K562 (cell line): ENCODE measurements at regions not wholly inside any gene's neighbourhood (a gene's known extent, or its start where the extent isn't known, plus 50 kb on each side); places are given as distances from the start of the nearest gene placed in this dataset.

Experiments used
- ATAC-seq: fragments of 200-7000 bp; cut with Tn5 transposase; 3 replicates; pipeline ENCODE4 v1.9.1; 2020; ENCODE audit warnings: moderate library complexity
- BruUV-seq: library from RNA; stranded (reverse); fragments of 400-500 nt; replicated peaks from 2 replicates; lab custom pipeline; 2021; lab: Mats Ljungman, UMichigan
- CTCF ChIA-PET: fragments of 300-600 bp; formaldehyde crosslinking; extraction: SDS; loops from one replicate; lab custom pipeline; 2021; ENCODE audit warnings: low intra/inter-chr PET ratio; lab: Yijun Ruan, JAX
- POLR2A ChIA-PET: fragments of 300-600, 350-650 bp; sonication (Branson Sonifier 250); formaldehyde crosslinking; extraction: SDS; loops from one replicate; lab custom pipeline; 2021; ENCODE audit warnings: antibody characterized with exemption, inconsistent platforms; lab: Yijun Ruan, JAX
- DNase-seq, 4 experiments: peaks; one replicate each; pipeline versions ENCODE4 v3.0.0 to v3.0.0-alpha.2; 2011 to 2018; ENCODE audit warnings: low spot score in 3 of 4, mixed read lengths in 3 of 4; ENCODE audit errors: extremely low read depth in 1 of 4
- FAIRE-seq: peaks from 2 replicates; lab custom pipeline; 2011; peaks lifted over from hg19 to GRCh38; lab: Jason Lieb, UNC
- H2AFZ ChIP-seq: 2 replicates; pipeline ENCODE4 v1.6.0; 2011; ENCODE audit warnings: low read depth, low read length, control low read depth, inconsistent platforms
- H3K27ac ChIP-seq: fragments of 200-600 bp; 3 replicates; pipeline ENCODE4 v1.8.0; 2011; ENCODE audit warnings: low read depth, mild to moderate bottlenecking, control low read depth, inconsistent platforms, low read length, moderate library complexity, mixed read lengths; ENCODE audit errors: extremely low read depth
- H3K27me3 ChIP-seq, 2 experiments: fragments of 300-600 bp in 1 of 2; 2 replicates in 1 of 2; 3 replicates in 1 of 2; pipeline versions ENCODE4 v1.6.0 to v1.8.0; 2011; ENCODE audit warnings: inconsistent platforms in 2 of 2, low read length in 2 of 2, mild to moderate bottlenecking in 1 of 2, mixed read lengths in 1 of 2, moderate library complexity in 1 of 2; ENCODE audit not compliant: control insufficient read depth in 2 of 2, insufficient read depth in 2 of 2
- H3K36me3 ChIP-seq: fragments of 300-600 bp; 3 replicates; pipeline ENCODE4 v1.8.0; 2011; ENCODE audit warnings: mild to moderate bottlenecking, low read length, inconsistent platforms; ENCODE audit not compliant: control insufficient read depth, insufficient read depth
- H3K4me1 ChIP-seq, 2 experiments: fragments of 200-600 bp in 1 of 2; replicated peaks in 1 of 2; 2 replicates in 1 of 2; 3 replicates in 1 of 2; pipeline versions ENCODE4 v1.5.1 to v1.8.0; 2011; ENCODE audit warnings: inconsistent platforms in 2 of 2, low read length in 2 of 2, mild to moderate bottlenecking in 1 of 2, mixed read lengths in 1 of 2, moderate library complexity in 1 of 2; ENCODE audit not compliant: control insufficient read depth in 2 of 2, insufficient read depth in 2 of 2
- H3K4me2 ChIP-seq: 2 replicates; pipeline ENCODE4 v1.6.1; 2011; ENCODE audit warnings: low read length, control low read depth, inconsistent platforms, mixed read lengths; ENCODE audit not compliant: insufficient read depth
- H3K4me3 ChIP-seq: fragments of 200-600 bp; sonication (generic), shearing (Covaris generic); 2 replicates; pipeline ENCODE4 v1.5.1; 2016; ENCODE audit warnings: control low read depth, inconsistent platforms
- H3K79me2 ChIP-seq: fragments of 200-600 bp; 3 replicates; pipeline ENCODE4 v1.8.0; 2011; ENCODE audit warnings: low read length, inconsistent platforms; ENCODE audit not compliant: control insufficient read depth, insufficient read depth
- H3K9ac ChIP-seq, 2 experiments: 2 replicates each; pipeline versions ENCODE4 v1.6.0 to v1.6.1; 2011; ENCODE audit warnings: low read depth in 2 of 2, low read length in 2 of 2, control low read depth in 1 of 2, inconsistent platforms in 1 of 2, mild to moderate bottlenecking in 1 of 2, mixed read lengths in 1 of 2; ENCODE audit not compliant: insufficient read depth in 1 of 2
- H3K9me1 ChIP-seq: one replicate; pipeline ENCODE4 v1.6.0; 2011; ENCODE audit warnings: inconsistent platforms, mild to moderate bottlenecking, low read length, moderate library complexity; ENCODE audit not compliant: control insufficient read depth, insufficient read depth
- H3K9me3 ChIP-seq: replicated peaks from 2 replicates; pipeline ENCODE4 v1.5.1; 2011; ENCODE audit warnings: low read depth, low read length, inconsistent platforms; ENCODE audit not compliant: control insufficient read depth, insufficient read depth
- H4K20me1 ChIP-seq: replicated peaks from 2 replicates; pipeline ENCODE4 v1.6.1; 2011; ENCODE audit warnings: low read length, inconsistent platforms, mixed read lengths; ENCODE audit not compliant: control insufficient read depth, insufficient read depth
- CBX1 ChIP-seq: sonication (generic); IDR thresholded peaks from 2 replicates; pipeline ENCODE4 v1.6.1; 2016; ENCODE audit warnings: antibody characterized with exemption, low read depth, mild to moderate bottlenecking
- E2F4 ChIP-seq: sonication (generic); formaldehyde crosslinking; IDR thresholded peaks from 2 replicates; pipeline ENCODE4 v1.8.0; 2022; ENCODE audit warnings: mild to moderate bottlenecking, low read depth, missing genetic modification reagents
- HNRNPUL1 ChIP-seq: fragments of 200-400 bp; formaldehyde crosslinking; IDR thresholded peaks from 2 replicates; pipeline ENCODE4 v1.6.1; 2017; ENCODE audit warnings: low read length
- NR3C1 ChIP-seq: sonication (generic); formaldehyde crosslinking; IDR thresholded peaks from 2 replicates; pipeline ENCODE4 v1.8.1; 2022; ENCODE audit warnings: missing genetic modification reagents
- PATZ1 ChIP-seq: fragments of 250-450 bp; sonication (Bioruptor Pico); IDR thresholded peaks from 2 replicates; pipeline ENCODE4 v1.5.0; 2020; ENCODE audit warnings: mild to moderate bottlenecking, borderline replicate concordance
- PHF20 ChIP-seq: fragments of 450-650 bp; IDR thresholded peaks from 2 replicates; pipeline ENCODE4 v1.6.1; 2018; ENCODE audit not compliant: partially characterized antibody
- PURB ChIP-seq: sonication (generic); formaldehyde crosslinking; IDR thresholded peaks from 2 replicates; pipeline ENCODE4 v1.9.0; 2021; ENCODE audit warnings: low read depth, mild to moderate bottlenecking, missing genetic modification reagents
- SREBF1 ChIP-seq: fragments of 150-350 bp; IDR thresholded peaks from 2 replicates; pipeline ENCODE4 v1.6.1; 2014; ENCODE audit warnings: antibody characterized with exemption, low read depth, low read length, borderline replicate concordance
- TAF15 ChIP-seq: fragments of 200-400 bp; formaldehyde crosslinking; IDR thresholded peaks from 2 replicates; pipeline ENCODE4 v1.6.1; 2017; ENCODE audit warnings: mild to moderate bottlenecking, low read depth, low read length, moderate library complexity
- ZNF445 ChIP-seq: fragments of 250-450 bp; sonication (Bioruptor Pico); IDR thresholded peaks from 2 replicates; pipeline ENCODE4 v1.4.0; 2020; ENCODE audit warnings: low read depth, mild to moderate bottlenecking, moderate library complexity
- ZZZ3 ChIP-seq: fragments of 450-650 bp; IDR thresholded peaks from 2 replicates; pipeline ENCODE4 v1.6.1; 2016; ENCODE audit warnings: antibody characterized with exemption, mild to moderate bottlenecking, moderate library complexity
- WGBS: fragments of 100-300 bp; shearing (Covaris generic); methylation state at CpG from one replicate; pipeline ENCODE4 v1.1.6; 2016; ENCODE audit warnings: low coverage, mixed read lengths; ENCODE audit not compliant: insufficient coverage; ENCODE audit errors: missing lambda C conversion rate; 5-methylcytosine and 5-hydroxymethylcytosine counted together
- in situ Hi-C: fragments of 300-500 bp; cut with MboI; formaldehyde crosslinking; loops from 4 replicates; pipeline ENCODE4 v1.15.0; 2018; ENCODE audit warnings: inconsistent platforms, mixed read lengths
- intact Hi-C: fragments of 100-400 bp; cut with micrococcal nuclease; formaldehyde crosslinking; loops from 2 replicates; pipeline ENCODE4 v1.14.2; 2022

- H3K9me3 ChIP-seq, result no peaks in the 10 kb centered on the region
- no peak overlapping the region for H3K4me2 ChIP-seq
- no peak overlapping the region for H3K27ac ChIP-seq
- ATAC-seq (no peak), DNase-seq (no peak), FAIRE-seq (no peak)
- no peak for TF ChIP-seq ZZZ3
- TF ChIP-seq HNRNPUL1, result no peak
- TF ChIP-seq NR3C1 (CRISPR knock-in tag), result no peak
- TF ChIP-seq TAF15, result no peak
- no peak for TF ChIP-seq PHF20
- no peak for TF ChIP-seq PATZ1
- no peak for TF ChIP-seq ZNF445
- TF ChIP-seq SREBF1, result no peak
- TF ChIP-seq CBX1, result no peak
- no peak for TF ChIP-seq PURB (CRISPR knock-in tag)
- no peak for TF ChIP-seq E2F4
- no peaks in the 10 kb centered on the region for H4K20me1 ChIP-seq
- WGBS, result 0% methylated on average over 9 of the region's 10 CpGs
- no peak overlapping the region for H2AFZ ChIP-seq
- H3K4me1 ChIP-seq, result no peaks in the 10 kb centered on the region
- peaks cover 0 to 13% of the 10 kb centered on the region in 2 experiments; a peak in 1 of 5 replicates for H3K27me3 ChIP-seq
- H3K36me3 ChIP-seq, result no peaks in the 10 kb centered on the region
- H3K4me3 ChIP-seq, result no peak overlapping the region
- H3K9ac ChIP-seq, result no peak overlapping the region
- POLR2A ChIA-PET, result interaction anchor here (0.5 kb wide), 1 partner anchor 8 kb away, joined by 3 read pairs; no protein-coding TSS in a partner anchor
- CTCF ChIA-PET, result no interaction called here
- BruUV-seq, result no TSS peak
- no peaks in the 10 kb centered on the region for H3K9me1 ChIP-seq
- intact Hi-C loops, result no loop called here
- no peaks in the 10 kb centered on the region for H3K79me2 ChIP-seq
- in situ Hi-C loops, result no loop called here
Measured at GRCh38 chr11:116527180-116527991, 245.4 kb downstream of the BUD13 start.
